ENCODE measurements at regions not wholly inside any gene's neighbourhood (a gene's known extent, or its start where the extent isn't known, plus 50 kb on each side); places are given as distances from the start of the nearest gene placed in this dataset.

DNA sequence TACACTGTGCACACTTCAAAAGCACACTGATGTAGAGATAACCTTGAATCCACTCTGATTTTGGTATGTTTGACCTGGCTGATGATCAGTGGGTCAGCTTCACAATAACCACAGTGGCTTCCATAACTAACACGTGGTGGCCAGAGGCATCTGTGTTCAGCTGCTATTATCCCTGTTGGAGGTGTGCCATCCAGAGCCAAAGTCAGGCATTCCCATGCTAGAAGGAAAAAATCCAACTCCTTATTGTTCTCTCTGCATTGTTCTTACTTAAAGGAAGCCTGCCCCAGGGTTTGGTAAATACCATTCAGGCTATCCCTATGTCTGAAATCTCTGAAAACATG is 127.3 kb upstream of the MON1B start:
- no peak overlapping the region for H3K4me3 ChIP-seq (replicated peaks; ENCODE audit: low read depth, low read length)
- DNase-seq (ENCODE audit: low read depth) = no peak
- TF ChIP-seq, protein P1, sequence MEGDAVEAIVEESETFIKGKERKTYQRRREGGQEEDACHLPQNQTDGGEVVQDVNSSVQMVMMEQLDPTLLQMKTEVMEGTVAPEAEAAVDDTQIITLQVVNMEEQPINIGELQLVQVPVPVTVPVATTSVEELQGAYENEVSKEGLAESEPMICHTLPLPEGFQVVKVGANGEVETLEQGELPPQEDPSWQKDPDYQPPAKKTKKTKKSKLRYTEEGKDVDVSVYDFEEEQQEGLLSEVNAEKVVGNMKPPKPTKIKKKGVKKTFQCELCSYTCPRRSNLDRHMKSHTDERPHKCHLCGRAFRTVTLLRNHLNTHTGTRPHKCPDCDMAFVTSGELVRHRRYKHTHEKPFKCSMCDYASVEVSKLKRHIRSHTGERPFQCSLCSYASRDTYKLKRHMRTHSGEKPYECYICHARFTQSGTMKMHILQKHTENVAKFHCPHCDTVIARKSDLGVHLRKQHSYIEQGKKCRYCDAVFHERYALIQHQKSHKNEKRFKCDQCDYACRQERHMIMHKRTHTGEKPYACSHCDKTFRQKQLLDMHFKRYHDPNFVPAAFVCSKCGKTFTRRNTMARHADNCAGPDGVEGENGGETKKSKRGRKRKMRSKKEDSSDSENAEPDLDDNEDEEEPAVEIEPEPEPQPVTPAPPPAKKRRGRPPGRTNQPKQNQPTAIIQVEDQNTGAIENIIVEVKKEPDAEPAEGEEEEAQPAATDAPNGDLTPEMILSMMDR (IDR thresholded peaks at IDR 0.05; ENCODE audit: low read length, missing control alignments) = no peak

DNA sequence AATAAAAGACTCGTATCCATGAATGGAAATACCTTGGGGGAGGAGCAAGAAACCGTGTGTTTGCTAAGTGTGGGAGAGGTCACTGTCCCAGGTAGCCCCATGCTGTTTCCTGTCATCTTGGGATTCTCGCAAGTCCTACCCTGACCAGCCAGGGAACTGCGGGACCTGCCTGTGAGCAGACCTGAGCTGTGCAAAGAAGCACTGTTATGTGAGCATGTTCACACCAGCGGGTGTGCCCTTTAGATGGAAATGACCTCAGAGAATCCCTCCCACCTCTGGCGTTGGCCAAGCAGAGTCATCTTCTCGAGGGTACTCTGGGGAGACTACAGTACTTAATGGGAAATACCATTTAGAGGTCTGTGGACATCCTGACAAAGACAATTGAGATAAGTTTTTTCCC is 127.0 kb upstream of the MON1B start:
- no peak overlapping the region for H3K4me3 ChIP-seq (replicated peaks; ENCODE audit: low read depth, low read length)
- TF ChIP-seq, protein P1 (IDR thresholded peaks at IDR 0.05; ENCODE audit: low read length, missing control alignments) = no peak
- no peak for DNase-seq (ENCODE audit: low read depth)

DNA sequence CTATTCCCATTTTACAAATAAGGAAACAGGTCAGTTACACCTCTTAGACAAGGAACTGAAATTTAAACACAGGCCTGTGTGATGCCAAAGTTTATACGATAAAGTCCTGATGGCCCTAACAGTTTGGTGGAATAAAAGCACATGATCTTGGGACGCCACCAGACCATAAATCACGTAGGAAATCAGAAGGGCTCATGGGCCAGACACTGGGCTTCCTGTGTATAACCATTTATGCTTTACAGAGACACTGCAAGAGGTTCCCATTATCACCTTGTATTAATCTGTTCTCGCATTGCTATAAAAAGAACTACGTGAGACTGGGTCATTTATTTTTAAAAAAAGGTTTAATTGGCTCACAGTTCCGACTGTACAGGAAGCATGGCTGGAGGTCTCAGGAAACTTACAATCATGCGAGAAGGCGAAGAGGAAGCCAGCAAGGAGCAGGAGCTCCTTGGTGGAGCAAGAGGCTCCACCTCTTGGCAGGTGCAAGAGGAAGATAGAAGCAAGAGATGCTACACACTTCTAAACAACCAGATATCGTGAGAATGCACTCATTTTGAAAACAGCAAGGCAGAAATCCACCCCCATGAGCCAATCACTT is 124.0 kb upstream of the MON1B start:
- no peak for DNase-seq (ENCODE audit: low read depth)
- TF ChIP-seq, protein P1 (IDR thresholded peaks at IDR 0.05; ENCODE audit: low read length, missing control alignments) = no peak
- H3K4me3 ChIP-seq (replicated peaks; ENCODE audit: low read depth, low read length) = no peak overlapping the region

DNA sequence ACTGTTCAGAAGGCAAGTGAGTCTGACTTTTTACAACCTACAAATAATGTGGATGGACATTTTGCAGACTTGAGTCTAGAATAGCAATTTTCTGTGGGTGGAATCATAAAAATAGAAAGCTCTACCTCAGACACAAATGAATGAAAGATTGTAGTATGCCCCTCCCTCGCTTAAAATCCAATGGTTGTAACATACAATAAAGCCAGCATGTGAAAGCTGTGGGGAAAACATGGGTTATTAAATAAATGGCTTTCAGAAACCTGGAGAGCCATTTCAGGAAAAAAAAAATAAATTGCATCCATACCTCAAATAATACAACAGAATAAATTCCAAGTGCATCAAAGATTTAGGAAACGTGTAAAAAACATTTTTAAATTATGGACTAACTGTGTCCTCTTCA is 123.1 kb upstream of the MON1B start:
- no peak overlapping the region for H3K4me3 ChIP-seq (replicated peaks; ENCODE audit: low read depth, low read length)

DNA sequence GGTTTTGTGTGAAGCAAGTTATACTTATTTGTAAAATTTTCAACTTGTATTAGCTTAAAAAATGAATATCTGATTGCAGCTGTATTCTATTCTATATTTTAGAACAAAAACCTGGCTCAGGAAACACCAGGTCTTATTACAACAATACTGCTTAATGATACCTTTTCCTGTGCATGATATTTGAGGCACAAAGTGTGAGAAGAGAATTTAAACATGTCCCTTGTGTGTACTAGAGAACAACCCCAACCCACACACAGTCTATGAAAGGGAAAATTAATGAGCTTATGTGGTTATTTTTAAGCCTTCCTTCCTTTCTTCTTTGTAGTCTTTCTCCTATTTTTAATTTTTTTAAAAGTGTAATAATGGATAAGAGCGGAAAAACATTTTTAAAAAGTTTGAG is 122.6 kb upstream of the MON1B start:
- TF ChIP-seq, protein P1 (IDR thresholded peaks at IDR 0.05; ENCODE audit: low read length, missing control alignments) = no peak
- no peak for DNase-seq (ENCODE audit: low read depth)

More for the DNA sequence above, 123.1 kb upstream of the MON1B start:
- TF ChIP-seq, protein P1 (IDR thresholded peaks at IDR 0.05; ENCODE audit: low read length, missing control alignments) = no peak
- no peak for DNase-seq (ENCODE audit: low read depth)

DNA sequence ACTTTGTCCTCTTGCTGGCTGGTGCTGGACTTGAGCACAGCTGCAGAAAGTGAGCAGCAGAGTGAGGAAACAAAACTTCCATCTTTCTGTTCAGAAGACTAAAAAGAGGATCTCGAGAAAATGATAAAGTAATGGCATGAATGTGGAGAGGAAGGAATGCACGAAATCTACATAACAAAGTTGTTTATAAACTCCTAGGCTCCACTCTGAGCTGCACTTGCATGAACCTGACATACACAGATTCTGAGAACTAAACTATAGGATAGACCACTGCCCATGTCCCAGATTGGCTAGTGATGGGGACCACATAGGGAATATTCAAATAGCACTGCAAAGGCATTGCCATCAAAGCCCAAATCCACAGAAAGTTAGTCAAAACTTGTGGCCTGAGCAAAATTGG is 121.1 kb upstream of the MON1B start:
- no peak overlapping the region for H3K4me3 ChIP-seq (replicated peaks; ENCODE audit: low read depth, low read length)
- TF ChIP-seq, protein P1 (IDR thresholded peaks at IDR 0.05; ENCODE audit: low read length, missing control alignments) = no peak
- no peak for DNase-seq (ENCODE audit: low read depth)

More for the DNA sequence above, 122.6 kb upstream of the MON1B start:
- no peak overlapping the region for H3K4me3 ChIP-seq (replicated peaks; ENCODE audit: low read depth, low read length)

DNA sequence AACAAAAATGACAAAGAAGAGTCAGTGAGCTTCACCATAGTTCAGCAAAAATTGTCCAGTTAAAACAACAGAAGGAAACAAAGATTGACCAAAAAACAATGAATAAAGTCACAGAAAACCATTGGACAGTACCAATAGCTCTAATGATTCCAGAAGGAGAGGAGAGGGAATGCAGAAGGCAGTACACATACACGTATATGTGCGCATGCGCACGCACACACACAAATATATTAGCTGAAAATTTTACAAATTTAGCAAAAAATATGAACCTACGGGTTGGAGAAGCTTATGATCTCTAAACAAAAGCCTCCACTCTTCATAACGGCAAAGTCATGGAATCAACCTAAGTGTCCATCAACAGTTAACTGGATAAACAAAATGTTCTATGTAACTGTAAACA is 120.3 kb upstream of the MON1B start:
- TF ChIP-seq, protein P1 (IDR thresholded peaks at IDR 0.05; ENCODE audit: low read length, missing control alignments) = no peak
- no peak overlapping the region for H3K4me3 ChIP-seq (replicated peaks; ENCODE audit: low read depth, low read length)
- DNase-seq (ENCODE audit: low read depth) = no peak

Measured in fibroblast of pulmonary artery (primary cell).